ENCODE measurements at regions not wholly inside any gene's neighbourhood (a gene's known extent, or its start where the extent isn't known, plus 50 kb on each side); places are given as distances from the start of the nearest gene placed in this dataset.
A peak's percentile ranks its signal among the peaks of the same experiment; 100 is the strongest.

GRCh38 chr19:33947265-33947964 is 150.7 kb downstream of the KCTD15 start:
- no peak for DNase-seq

DNA sequence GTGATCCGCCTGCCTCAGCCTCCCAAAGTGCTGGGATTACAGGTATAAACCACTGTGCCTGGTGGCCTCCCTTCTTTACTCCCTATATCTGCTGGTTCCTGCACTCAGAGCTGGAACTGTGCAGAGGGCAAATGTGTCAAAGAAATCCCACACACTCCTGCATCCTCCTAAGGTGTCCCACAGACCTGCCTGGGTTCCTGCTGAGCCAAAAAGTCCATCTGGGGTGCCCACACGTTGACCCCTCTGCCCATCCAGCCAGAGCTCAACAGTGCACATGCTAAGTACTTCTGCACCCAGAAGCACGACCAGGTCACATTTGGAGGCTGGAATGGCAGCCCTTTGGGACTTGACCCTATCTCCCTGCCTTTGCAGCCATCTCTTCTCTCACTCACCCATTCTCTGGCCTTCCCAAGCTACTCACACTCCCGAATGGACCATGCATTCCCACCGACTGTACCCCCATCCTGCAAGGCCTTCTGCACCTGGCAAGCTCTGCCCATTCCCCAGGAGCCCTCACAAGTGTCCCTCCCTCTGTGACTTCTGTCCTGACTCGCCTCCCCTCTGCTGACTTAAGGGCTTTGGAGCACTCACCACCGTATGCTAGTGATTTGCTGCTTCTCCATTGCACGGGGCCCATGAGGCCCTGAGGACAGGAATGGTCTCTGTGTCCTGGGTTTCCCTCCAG is 152.1 kb downstream of the KCTD15 start:
- no peak for DNase-seq

- no peak for DNase-seq
Measured at GRCh38 chr19:33950091-33950750, 153.6 kb downstream of the KCTD15 start.

DNA sequence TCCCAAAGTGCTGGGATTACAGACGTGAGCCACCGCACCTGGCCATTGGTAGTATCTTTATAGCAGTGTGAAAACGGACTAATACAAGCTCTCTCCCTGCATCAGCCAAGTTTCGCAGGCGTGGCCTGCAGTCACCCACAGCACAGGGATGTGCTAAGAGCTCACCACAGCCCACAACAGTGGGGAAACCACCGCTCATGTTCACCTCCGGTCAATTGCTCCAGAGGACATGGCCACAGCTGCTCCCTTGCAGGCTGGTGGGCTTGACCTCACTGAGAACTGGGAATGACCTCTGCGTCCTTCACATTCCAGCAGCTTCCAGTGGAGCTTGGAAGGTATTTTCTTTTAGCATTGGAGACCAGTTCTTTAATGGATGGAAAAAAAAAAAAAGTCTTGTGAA is 156.4 kb downstream of the KCTD15 start:
- DNase-seq, result no peak

DNA sequence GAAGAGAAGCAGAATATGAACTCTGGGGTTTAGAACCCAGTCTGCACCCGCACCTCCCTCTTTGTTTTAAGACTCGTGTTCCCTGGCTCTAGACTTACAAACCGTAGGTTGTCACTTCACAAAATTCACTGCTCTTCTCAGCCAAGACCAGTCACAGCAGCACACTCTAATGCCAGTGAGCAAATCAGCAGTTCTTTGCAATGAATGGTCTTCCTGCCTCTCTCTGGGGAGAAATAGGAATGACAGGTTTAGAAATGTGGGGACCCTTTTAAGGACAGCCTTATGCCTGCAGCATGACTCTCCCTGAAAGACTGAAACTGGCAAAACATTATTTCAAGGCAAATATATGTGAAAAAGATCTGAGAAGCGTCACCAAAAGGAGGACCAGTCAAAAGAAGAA is 156.9 kb downstream of the KCTD15 start:
- peak; percentile 10 for DNase-seq

DNA sequence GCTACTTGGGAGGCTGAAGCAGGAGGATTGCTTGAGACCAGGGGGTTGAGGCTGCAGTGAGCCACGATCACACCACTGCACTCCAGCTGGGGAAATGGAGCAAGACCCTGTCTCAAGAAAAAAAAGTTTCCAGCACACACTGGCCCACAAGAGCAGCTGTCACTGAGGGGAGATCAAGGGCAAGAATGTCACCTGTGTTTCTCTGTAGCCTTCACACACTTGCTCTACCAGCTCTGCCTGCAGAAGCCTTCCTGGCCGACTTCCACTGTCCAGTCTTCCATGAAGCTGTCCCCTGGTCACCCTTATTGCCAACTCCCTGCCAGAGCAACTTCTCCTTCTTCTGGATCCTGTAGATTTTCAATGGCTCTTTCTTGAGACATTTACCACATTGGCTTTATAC is 158.0 kb downstream of the KCTD15 start:
- DNase-seq, result no peak

DNA sequence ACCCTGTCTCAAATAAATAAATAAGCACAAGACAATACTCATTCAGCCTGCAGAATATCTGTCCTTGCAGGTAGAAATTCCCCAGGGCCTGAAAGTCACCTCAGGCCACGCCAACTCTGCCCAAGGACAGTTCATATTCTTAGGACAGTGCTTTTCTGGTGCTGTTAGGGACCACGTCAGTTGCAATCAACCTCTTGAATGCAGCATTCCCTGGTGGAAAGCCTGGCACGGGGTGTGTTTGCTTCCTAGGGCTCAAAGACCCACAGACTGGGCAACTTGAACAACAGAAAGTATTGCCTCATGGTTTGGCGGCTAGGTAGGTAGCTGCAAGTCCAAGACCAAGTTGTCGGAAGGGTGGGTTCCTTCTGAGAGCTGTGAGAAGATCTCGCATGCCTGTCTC is 160.3 kb downstream of the KCTD15 start:
- DNase-seq, result no peak

DNA sequence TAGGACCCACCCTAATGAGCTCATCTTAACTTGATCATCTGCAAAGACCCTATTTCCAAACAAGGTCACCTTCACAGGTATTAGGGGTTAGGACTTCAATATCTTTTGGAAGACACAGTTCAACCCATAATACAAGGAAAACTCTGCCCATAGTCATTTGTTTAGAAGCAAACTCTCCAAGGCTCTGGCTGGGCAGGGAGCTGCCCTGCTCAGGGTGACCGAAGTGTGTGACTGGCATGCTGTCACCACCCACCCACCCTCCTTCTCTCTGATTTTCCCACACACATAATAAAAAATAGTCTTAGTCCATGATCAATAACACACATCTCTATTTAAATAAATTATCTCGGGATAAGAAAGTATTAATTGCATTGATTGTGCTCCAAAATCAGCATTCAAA is 161.1 kb downstream of the KCTD15 start:
- DNase-seq, result no peak

- no peak for DNase-seq
Measured at GRCh38 chr19:33960566-33960965, 163.9 kb downstream of the KCTD15 start.

DNA sequence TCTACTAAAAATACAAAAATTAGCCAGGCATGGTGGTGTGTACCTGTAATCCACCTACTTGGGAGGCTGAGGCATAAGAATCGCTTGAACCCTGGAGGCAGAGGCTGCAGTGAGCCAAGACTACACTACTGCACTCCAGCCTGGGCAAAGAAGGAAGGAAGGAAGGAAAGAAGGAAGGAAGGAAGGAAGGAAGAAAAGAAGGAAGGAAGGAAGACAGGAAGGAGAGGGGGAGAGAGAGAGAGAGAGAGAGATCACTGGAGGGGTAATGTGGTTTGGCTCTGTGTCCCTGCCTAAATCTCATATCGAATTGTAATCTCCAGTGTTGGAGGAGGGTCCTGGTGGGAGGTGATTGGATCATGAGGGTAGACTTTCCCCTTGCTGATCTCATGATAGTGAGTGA is 165.5 kb downstream of the KCTD15 start:
- no peak for DNase-seq

GRCh38 chr19:33963514-33963913 is 166.8 kb downstream of the KCTD15 start:
- DNase-seq, result no peak

GRCh38 chr19:33971073-33971472 is 174.4 kb downstream of the KCTD15 start:
- DNase-seq, result no peak

GRCh38 chr19:33977756-33978685 is 181.4 kb downstream of the KCTD15 start:
- DNase-seq, result no peak

- no peak for DNase-seq
Measured at GRCh38 chr19:33982706-33983105, 186.0 kb downstream of the KCTD15 start.

GRCh38 chr19:33988601-33989000 is 183.7 kb upstream of the LSM14A start:
- DNase-seq, result no peak

DNA sequence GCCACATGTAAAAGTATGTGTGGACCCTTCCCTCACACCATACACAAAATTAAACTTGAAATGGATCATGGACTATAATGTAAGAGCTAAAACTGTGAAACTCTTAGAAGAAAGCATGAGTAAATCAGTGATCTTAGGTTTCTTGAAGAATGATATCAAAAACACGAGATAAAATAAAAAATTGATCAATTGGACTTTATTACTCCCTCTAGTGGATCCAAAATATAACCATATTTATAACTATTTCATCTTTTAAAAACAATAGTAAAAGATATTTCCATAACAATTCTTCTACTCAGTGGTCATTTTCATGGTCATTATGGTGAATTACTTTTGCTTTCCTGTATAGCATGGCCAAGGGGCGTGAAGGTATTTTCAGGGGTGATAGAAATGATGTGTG is 174.6 kb upstream of the LSM14A start:
- no peak for DNase-seq

- no peak for DNase-seq
Measured at GRCh38 chr19:33998302-33998701, 174.0 kb upstream of the LSM14A start.

- DNase-seq, result no peak
Measured at GRCh38 chr19:33998739-33999345, 173.5 kb upstream of the LSM14A start.

DNA sequence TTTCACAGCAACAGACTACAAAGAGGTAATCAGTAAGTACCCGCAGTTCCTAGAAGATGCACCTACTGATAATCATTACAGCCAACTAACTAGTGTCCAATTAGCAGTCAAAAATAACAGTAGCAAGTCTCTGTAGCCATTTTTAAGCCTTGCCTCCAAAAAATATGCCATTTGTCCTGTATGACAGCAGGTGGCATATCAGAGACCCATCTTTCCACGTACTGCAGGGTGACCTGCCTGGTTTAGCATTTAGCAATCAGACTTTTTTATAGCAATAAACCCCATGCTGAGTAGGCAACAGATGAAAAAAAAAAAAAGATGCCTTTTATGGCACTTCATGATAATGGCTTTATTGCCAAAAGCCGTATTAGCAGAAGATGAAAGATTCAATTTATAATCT is 155.3 kb upstream of the LSM14A start:
- no peak for DNase-seq

- DNase-seq, result no peak
Measured at GRCh38 chr19:34017601-34018000, 154.7 kb upstream of the LSM14A start.

DNA sequence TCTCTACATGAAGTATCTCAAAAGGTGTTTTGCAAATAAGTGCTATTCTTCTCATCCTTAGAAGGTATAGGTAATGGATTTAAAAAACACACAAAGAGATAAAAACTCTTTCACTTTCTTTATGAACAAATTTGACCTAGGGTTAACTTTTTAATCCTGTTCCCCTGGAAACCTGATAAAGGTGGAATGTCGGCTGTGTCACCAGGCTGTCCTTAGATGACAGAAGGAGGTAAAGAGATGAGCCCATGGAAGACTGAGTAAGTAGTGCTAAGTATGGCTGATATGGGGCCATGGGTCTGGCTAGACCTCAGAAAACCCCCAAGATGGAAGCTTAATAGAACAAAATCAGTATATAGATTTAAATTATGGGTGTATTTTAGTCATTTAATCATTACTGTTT is 153.8 kb upstream of the LSM14A start:
- DNase-seq, result no peak

- DNase-seq, result no peak
Measured at GRCh38 chr19:34023381-34023780, 148.9 kb upstream of the LSM14A start.

Data from left kidney (tissue), 1 donor.